GM12878 (cell line): ENCODE measurements at regions not wholly inside any gene's neighbourhood (a gene's known extent, or its start where the extent isn't known, plus 50 kb on each side); places are given as distances from the start of the nearest gene placed in this dataset.

Experiments used
- ATAC-seq: fragments of 200-7000 bp; cut with Tn5 transposase; 3 replicates; pipeline ENCODE4 v1.9.1; 2020; ENCODE audit warnings: mild to moderate bottlenecking, moderate library complexity
- BruUV-seq: library from RNA; stranded (reverse); fragments of 400-500 nt; replicated peaks from 2 replicates; lab custom pipeline; 2021; lab: Mats Ljungman, UMichigan
- CTCF ChIA-PET: fragments of 300-600 bp; sonication (Branson Sonifier 250); formaldehyde crosslinking; extraction: SDS; loops from one replicate; lab custom pipeline; 2021; ENCODE audit warnings: inconsistent platforms; lab: Yijun Ruan, JAX
- POLR2A ChIA-PET: fragments of 350-600 bp; formaldehyde crosslinking; extraction: SDS; loops from one replicate; lab custom pipeline; 2021; ENCODE audit warnings: inconsistent platforms; lab: Charles Lee
- RAD21 ChIA-PET: fragments of 300-600 bp; sonication (Branson Sonifier 250); formaldehyde crosslinking; loops from one replicate; lab custom pipeline; 2023; ENCODE audit warnings: antibody characterized with exemption; ENCODE audit not compliant: unreplicated experiment; lab: Charles Lee
- SMC1A ChIA-PET: fragments of 300-600 bp; sonication (Branson Sonifier 250); formaldehyde crosslinking; loops from one replicate; lab custom pipeline; 2023; ENCODE audit not compliant: unreplicated experiment, uncharacterized antibody; lab: Charles Lee
- DNase-seq: peaks from one replicate; pipeline ENCODE4 v3.0.0-alpha.2; 2011; ENCODE audit warnings: low read depth, low spot score
- FAIRE-seq: peaks from 3 replicates; lab custom pipeline; 2011; peaks lifted over from hg19 to GRCh38; lab: Jason Lieb, UNC
- H2AFZ ChIP-seq: 2 replicates; pipeline ENCODE4 v1.6.0; 2011; ENCODE audit warnings: low read depth, low read length, control low read depth; ENCODE audit not compliant: control insufficient read depth
- H3K27ac ChIP-seq: 2 replicates; pipeline ENCODE4 v1.5.1; 2011; ENCODE audit warnings: control low read depth; ENCODE audit not compliant: control insufficient read depth, insufficient read depth
- H3K27me3 ChIP-seq, 2 experiments: replicated peaks in 1 of 2; 2 replicates each; pipeline versions ENCODE4 v1.6.0 to v1.6.1; 2011; ENCODE audit warnings: low read length in 1 of 2; ENCODE audit not compliant: control insufficient read depth in 2 of 2, insufficient read depth in 2 of 2
- H3K36me3 ChIP-seq, 2 experiments: 2 replicates each; pipeline ENCODE4 v1.5.1; 2011; ENCODE audit warnings: low read length in 1 of 2; ENCODE audit not compliant: control insufficient read depth in 2 of 2, insufficient read depth in 2 of 2
- H3K4me1 ChIP-seq: 2 replicates; pipeline ENCODE4 v1.6.1; 2011; ENCODE audit warnings: mild to moderate bottlenecking, low read length, moderate library complexity, mixed read lengths; ENCODE audit not compliant: control insufficient read depth, insufficient read depth
- H3K4me2 ChIP-seq: 2 replicates; pipeline ENCODE4 v1.6.0; 2011; ENCODE audit warnings: control low read depth; ENCODE audit not compliant: control insufficient read depth, insufficient read depth
- H3K4me3 ChIP-seq: fragments of 200-600 bp; sonication (generic); 2 replicates; pipeline ENCODE4 v1.5.1; 2016
- H3K79me2 ChIP-seq: 2 replicates; pipeline ENCODE4 v1.6.0; 2011; ENCODE audit warnings: low read length; ENCODE audit not compliant: control insufficient read depth, insufficient read depth
- H3K9ac ChIP-seq: 2 replicates; pipeline ENCODE4 v1.8.0; 2011; ENCODE audit warnings: low read length, control low read depth, mixed read lengths; ENCODE audit not compliant: control insufficient read depth, insufficient read depth
- H3K9me3 ChIP-seq: replicated peaks from 3 replicates; pipeline ENCODE4 v1.5.1; 2011; ENCODE audit warnings: mild to moderate bottlenecking, low read length; ENCODE audit not compliant: control insufficient read depth, insufficient read depth
- H4K20me1 ChIP-seq: 2 replicates; pipeline ENCODE4 v1.6.0; 2011; ENCODE audit not compliant: control insufficient read depth, insufficient read depth
- RFX5 ChIP-seq: IDR thresholded peaks from 2 replicates; pipeline ENCODE4 v1.6.1; 2011; ENCODE audit warnings: low read depth, low read length, improper control_type of control experiment
- in situ Hi-C: fragments of 300-500 bp; cut with MboI; formaldehyde crosslinking; loops from 9 replicates; pipeline ENCODE4 v1.14.3; 2018; ENCODE audit warnings: mixed read lengths
- intact Hi-C: fragments of 100-400 bp; cut with micrococcal nuclease; formaldehyde crosslinking; loops from one replicate; pipeline ENCODE4 v1.14.2; 2022; ENCODE audit not compliant: unreplicated experiment
- TF ChIP-seq, protein P1 (sequence below): fragments of 450-650 bp; formaldehyde crosslinking; IDR thresholded peaks from 2 replicates; pipeline ENCODE4 v1.4.0; 2020; ENCODE audit warnings: mild to moderate bottlenecking, moderate library complexity
- TF ChIP-seq, protein P2 (sequence below): fragments of 450-650 bp; IDR thresholded peaks from 2 replicates; pipeline ENCODE4 v1.6.1; 2016; ENCODE audit warnings: mild to moderate bottlenecking, moderate library complexity, borderline replicate concordance

DNA sequence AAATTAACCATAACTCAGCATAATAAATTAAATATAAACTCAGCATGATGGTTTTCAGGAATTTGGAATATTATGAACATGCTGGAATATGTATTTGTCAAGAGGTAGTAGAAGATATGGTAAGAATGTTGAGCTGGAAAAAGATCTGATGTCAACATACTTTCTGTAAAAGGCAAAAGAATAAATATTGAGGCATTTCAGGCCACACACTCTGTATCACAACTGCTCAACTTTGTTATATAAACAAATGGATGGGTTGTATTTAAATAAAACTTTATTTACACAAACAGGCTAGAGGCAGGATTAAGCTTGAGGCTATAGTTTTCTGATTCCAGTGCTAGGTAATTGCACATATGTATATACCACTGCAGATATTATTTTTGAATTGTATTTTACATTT lies 1409.4 kb downstream of the MRPL39 start:
- intact Hi-C loops: no loop called here
- TF ChIP-seq, protein P1, sequence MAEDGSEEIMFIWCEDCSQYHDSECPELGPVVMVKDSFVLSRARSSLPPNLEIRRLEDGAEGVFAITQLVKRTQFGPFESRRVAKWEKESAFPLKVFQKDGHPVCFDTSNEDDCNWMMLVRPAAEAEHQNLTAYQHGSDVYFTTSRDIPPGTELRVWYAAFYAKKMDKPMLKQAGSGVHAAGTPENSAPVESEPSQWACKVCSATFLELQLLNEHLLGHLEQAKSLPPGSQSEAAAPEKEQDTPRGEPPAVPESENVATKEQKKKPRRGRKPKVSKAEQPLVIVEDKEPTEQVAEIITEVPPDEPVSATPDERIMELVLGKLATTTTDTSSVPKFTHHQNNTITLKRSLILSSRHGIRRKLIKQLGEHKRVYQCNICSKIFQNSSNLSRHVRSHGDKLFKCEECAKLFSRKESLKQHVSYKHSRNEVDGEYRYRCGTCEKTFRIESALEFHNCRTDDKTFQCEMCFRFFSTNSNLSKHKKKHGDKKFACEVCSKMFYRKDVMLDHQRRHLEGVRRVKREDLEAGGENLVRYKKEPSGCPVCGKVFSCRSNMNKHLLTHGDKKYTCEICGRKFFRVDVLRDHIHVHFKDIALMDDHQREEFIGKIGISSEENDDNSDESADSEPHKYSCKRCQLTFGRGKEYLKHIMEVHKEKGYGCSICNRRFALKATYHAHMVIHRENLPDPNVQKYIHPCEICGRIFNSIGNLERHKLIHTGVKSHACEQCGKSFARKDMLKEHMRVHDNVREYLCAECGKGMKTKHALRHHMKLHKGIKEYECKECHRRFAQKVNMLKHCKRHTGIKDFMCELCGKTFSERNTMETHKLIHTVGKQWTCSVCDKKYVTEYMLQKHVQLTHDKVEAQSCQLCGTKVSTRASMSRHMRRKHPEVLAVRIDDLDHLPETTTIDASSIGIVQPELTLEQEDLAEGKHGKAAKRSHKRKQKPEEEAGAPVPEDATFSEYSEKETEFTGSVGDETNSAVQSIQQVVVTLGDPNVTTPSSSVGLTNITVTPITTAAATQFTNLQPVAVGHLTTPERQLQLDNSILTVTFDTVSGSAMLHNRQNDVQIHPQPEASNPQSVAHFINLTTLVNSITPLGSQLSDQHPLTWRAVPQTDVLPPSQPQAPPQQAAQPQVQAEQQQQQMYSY (CRISPR knock-in tag): no peak
- TF ChIP-seq, protein P2, sequence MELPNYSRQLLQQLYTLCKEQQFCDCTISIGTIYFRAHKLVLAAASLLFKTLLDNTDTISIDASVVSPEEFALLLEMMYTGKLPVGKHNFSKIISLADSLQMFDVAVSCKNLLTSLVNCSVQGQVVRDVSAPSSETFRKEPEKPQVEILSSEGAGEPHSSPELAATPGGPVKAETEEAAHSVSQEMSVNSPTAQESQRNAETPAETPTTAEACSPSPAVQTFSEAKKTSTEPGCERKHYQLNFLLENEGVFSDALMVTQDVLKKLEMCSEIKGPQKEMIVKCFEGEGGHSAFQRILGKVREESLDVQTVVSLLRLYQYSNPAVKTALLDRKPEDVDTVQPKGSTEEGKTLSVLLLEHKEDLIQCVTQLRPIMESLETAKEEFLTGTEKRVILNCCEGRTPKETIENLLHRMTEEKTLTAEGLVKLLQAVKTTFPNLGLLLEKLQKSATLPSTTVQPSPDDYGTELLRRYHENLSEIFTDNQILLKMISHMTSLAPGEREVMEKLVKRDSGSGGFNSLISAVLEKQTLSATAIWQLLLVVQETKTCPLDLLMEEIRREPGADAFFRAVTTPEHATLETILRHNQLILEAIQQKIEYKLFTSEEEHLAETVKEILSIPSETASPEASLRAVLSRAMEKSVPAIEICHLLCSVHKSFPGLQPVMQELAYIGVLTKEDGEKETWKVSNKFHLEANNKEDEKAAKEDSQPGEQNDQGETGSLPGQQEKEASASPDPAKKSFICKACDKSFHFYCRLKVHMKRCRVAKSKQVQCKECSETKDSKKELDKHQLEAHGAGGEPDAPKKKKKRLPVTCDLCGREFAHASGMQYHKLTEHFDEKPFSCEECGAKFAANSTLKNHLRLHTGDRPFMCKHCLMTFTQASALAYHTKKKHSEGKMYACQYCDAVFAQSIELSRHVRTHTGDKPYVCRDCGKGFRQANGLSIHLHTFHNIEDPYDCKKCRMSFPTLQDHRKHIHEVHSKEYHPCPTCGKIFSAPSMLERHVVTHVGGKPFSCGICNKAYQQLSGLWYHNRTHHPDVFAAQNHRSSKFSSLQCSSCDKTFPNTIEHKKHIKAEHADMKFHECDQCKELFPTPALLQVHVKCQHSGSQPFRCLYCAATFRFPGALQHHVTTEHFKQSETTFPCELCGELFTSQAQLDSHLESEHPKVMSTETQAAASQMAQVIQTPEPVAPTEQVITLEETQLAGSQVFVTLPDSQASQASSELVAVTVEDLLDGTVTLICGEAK: peak; percentile 73
- TF ChIP-seq RFX5: no peak

More for the DNA sequence above, 1409.4 kb downstream of the MRPL39 start:
- ChIA-PET POLR2A (no interaction called here), SMC1A (no interaction called here), CTCF (interaction anchor here (0.6 kb wide), 2 partner anchors 28 to 1000 kb away, joined by 3 read pairs; no protein-coding TSS in a partner anchor), RAD21 (no interaction called here)
- BruUV-seq: no TSS peak
- H3K36me3 ChIP-seq: no peaks in the 10 kb centered on the region
- H2AFZ ChIP-seq: no peak overlapping the region
- no peak overlapping the region for H3K27ac ChIP-seq
- H4K20me1 ChIP-seq: no peaks in the 10 kb centered on the region
- H3K9ac ChIP-seq: no peak overlapping the region
- H3K9me3 ChIP-seq: no peaks in the 10 kb centered on the region
- FAIRE-seq: no peak
- no peaks in the 10 kb centered on the region for H3K4me1 ChIP-seq
- in situ Hi-C loops: no loop called here
- no peaks in the 10 kb centered on the region for H3K79me2 ChIP-seq
- H3K4me3 ChIP-seq: no peak overlapping the region
- DNase-seq: no peak
- no peak for ATAC-seq
- no peak overlapping the region for H3K4me2 ChIP-seq
- H3K27me3 ChIP-seq: no peaks in the 10 kb centered on the region
